Panc1 (cell line): ENCODE measurements at regions not wholly inside any gene's neighbourhood (a gene's known extent, or its start where the extent isn't known, plus 50 kb on each side); places are given as distances from the start of the nearest gene placed in this dataset.

Source experiments
- ATAC-seq: fragments of 200-7000 bp; cut with Tn5 transposase; 2 replicates; pipeline ENCODE4 v1.9.1; 2020; ENCODE audit warnings: mild to moderate bottlenecking, moderate library complexity
- BruUV-seq: library from RNA; stranded (reverse); fragments of 400-500 nt; replicated peaks from 2 replicates; lab custom pipeline; 2021; lab: Mats Ljungman, UMichigan
- CTCF ChIA-PET: fragments of 300-600 bp; sonication (Branson Sonifier 250); formaldehyde crosslinking; loops from one replicate; lab custom pipeline; 2022; ENCODE audit warnings: antibody characterized with exemption; lab: Charles Lee
- POLR2A ChIA-PET: fragments of 300-600 bp; sonication (Branson Sonifier 250); formaldehyde crosslinking; loops from one replicate; lab custom pipeline; 2022; ENCODE audit warnings: antibody characterized with exemption; lab: Charles Lee
- DNase-seq: peaks from one replicate; pipeline ENCODE4 v3.0.0-alpha.2; 2010; ENCODE audit warnings: low read depth, low spot score
- H3K27ac ChIP-seq: 2 replicates; pipeline ENCODE4 v1.5.1; 2011; ENCODE audit warnings: mild to moderate bottlenecking, low read length, inconsistent platforms
- H3K27me3 ChIP-seq: fragments of 200-500 bp; sonication (Bioruptor generic); 2 replicates; pipeline ENCODE4 v1.6.0; 2014; ENCODE audit warnings: low read length, inconsistent platforms; ENCODE audit not compliant: control insufficient read depth, insufficient read depth
- H3K36me3 ChIP-seq: fragments of 200-500 bp; sonication (Bioruptor generic); 2 replicates; pipeline ENCODE4 v1.5.1; 2014; ENCODE audit warnings: inconsistent platforms, mild to moderate bottlenecking, low read length, moderate library complexity; ENCODE audit not compliant: control insufficient read depth, insufficient read depth
- H3K4me1 ChIP-seq: 2 replicates; pipeline ENCODE4 v1.5.1; 2011; ENCODE audit warnings: inconsistent platforms, mild to moderate bottlenecking, low read length, moderate library complexity; ENCODE audit not compliant: control insufficient read depth, insufficient read depth
- H3K4me3 ChIP-seq, 2 experiments: 2 replicates each; pipeline ENCODE4 v1.5.1; 2011 to 2012; ENCODE audit warnings: low read depth in 2 of 2, low read length in 2 of 2, mild to moderate bottlenecking in 2 of 2, inconsistent platforms in 1 of 2, moderate library complexity in 1 of 2
- H3K9me3 ChIP-seq: fragments of 200-500 bp; sonication (Bioruptor generic); 2 replicates; pipeline ENCODE4 v1.5.1; 2014; ENCODE audit warnings: low read depth, mild to moderate bottlenecking, inconsistent platforms, low read length, moderate library complexity; ENCODE audit not compliant: control insufficient read depth, insufficient read depth
- POLR2AphosphoS5 ChIP-seq: IDR thresholded peaks from 2 replicates; pipeline ENCODE4 v1.6.1; 2012; ENCODE audit warnings: mild to moderate bottlenecking, low read depth, low read length, moderate library complexity
- REST ChIP-seq, 2 experiments: IDR thresholded peaks; 2 replicates each; pipeline ENCODE4 v1.6.1; 2011 to 2012; ENCODE audit warnings: low read depth in 2 of 2, control low read depth in 1 of 2, low read length in 1 of 2, mild to moderate bottlenecking in 1 of 2, moderate library complexity in 1 of 2; ENCODE audit not compliant: insufficient read depth in 1 of 2
- SIN3A ChIP-seq: IDR thresholded peaks from 2 replicates; pipeline ENCODE4 v1.6.1; 2012; ENCODE audit warnings: low read depth, mild to moderate bottlenecking, low read length, moderate library complexity, borderline replicate concordance; ENCODE audit not compliant: insufficient read depth
- TCF7L2 ChIP-seq: IDR thresholded peaks from 2 replicates; pipeline ENCODE4 v1.6.1; 2011; ENCODE audit warnings: mild to moderate bottlenecking, low read depth, low read length, inconsistent platforms
- in situ Hi-C: cut with HindIII; loops from 2 replicates; pipeline ENCODE4 v1.10.0; 2016; ENCODE audit warnings: low sequenced_read_pairs, low pct_unique_long_range_greater_than_20kb
- intact Hi-C: fragments of 100-400 bp; cut with micrococcal nuclease; formaldehyde crosslinking; loops from one replicate; pipeline ENCODE4 v1.10.0; 2022; ENCODE audit not compliant: unreplicated experiment
- TF ChIP-seq, protein P1 (sequence below): fragments of 450-650 bp; IDR thresholded peaks from 2 replicates; pipeline ENCODE4 v1.5.1; 2017; ENCODE audit warnings: mild to moderate bottlenecking

DNA sequence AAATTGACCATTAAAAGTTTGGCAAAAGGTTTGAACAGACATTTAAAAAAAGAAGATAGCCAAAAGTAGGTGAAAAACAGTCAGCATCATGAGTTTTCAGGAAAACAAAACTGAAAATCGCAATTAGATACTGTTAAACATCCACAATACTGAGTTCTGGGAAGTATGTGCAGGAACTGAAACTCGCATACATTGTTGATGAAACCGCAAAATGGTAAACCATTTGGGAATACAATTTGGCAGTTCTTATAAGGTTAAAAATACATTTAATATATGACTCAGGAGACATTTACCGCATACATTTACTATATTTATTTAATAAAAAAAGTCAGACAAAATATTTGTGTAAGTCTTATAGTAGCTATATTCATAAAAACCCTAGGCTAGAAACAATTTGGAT, 393.2 kb downstream of the COL11A1 start:
- BruUV-seq, result no TSS peak

DNA sequence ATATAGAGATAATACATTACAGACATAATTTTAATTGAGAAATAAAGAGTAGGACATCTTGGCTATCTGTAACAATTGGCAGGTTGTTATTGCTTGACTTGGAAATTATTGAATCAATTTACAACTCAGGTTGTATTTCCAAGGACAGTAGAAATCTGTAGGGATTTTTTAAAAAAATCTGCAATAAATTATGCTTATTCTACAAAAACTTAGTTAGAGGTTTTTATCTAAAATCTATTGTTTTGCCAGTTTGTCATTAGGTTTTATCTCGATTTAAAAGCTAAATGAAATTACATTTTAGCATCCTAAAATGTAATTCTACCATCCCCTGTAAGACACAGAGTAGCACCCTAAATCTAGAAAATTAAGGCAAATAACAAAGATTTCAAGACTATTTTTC, 408.8 kb downstream of the COL11A1 start:
- no peaks in the 10 kb centered on the region for H3K4me1 ChIP-seq
- ChIA-PET CTCF (no interaction called here), POLR2A (no interaction called here)
- no peak for ATAC-seq
- no peak overlapping the region for H3K27ac ChIP-seq
- no peaks in the 10 kb centered on the region for H3K27me3 ChIP-seq
- no TSS peak for BruUV-seq
- intact Hi-C loops, result no loop called here
- no peak for TF ChIP-seq SIN3A
- TF ChIP-seq POLR2AphosphoS5, result no peak
- no peak for TF ChIP-seq TCF7L2
- TF ChIP-seq REST (IDR thresholded peaks at IDR 0.05; ENCODE audit: insufficient read depth in 1 of 2, low read depth in 2 of 2, low read length in 1 of 2), result no peak
- TF ChIP-seq, protein P1, sequence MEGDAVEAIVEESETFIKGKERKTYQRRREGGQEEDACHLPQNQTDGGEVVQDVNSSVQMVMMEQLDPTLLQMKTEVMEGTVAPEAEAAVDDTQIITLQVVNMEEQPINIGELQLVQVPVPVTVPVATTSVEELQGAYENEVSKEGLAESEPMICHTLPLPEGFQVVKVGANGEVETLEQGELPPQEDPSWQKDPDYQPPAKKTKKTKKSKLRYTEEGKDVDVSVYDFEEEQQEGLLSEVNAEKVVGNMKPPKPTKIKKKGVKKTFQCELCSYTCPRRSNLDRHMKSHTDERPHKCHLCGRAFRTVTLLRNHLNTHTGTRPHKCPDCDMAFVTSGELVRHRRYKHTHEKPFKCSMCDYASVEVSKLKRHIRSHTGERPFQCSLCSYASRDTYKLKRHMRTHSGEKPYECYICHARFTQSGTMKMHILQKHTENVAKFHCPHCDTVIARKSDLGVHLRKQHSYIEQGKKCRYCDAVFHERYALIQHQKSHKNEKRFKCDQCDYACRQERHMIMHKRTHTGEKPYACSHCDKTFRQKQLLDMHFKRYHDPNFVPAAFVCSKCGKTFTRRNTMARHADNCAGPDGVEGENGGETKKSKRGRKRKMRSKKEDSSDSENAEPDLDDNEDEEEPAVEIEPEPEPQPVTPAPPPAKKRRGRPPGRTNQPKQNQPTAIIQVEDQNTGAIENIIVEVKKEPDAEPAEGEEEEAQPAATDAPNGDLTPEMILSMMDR, result no peak
- H3K36me3 ChIP-seq, result no peaks in the 10 kb centered on the region
- no peaks in the 10 kb centered on the region for H3K9me3 ChIP-seq
- no peak overlapping the region for H3K4me3 ChIP-seq
- in situ Hi-C loops, result no loop called here
- no peak for DNase-seq

More for the DNA sequence above, 393.2 kb downstream of the COL11A1 start:
- DNase-seq (no peak), ATAC-seq (no peak)
- in situ Hi-C loops, result no loop called here
- Histone ChIP-seq H3K27me3 (no peaks in the 10 kb centered on the region), H3K36me3 (no peaks in the 10 kb centered on the region), H3K27ac (no peak overlapping the region), H3K4me3 (no peak overlapping the region), H3K4me1 (no peaks in the 10 kb centered on the region), H3K9me3 (no peaks in the 10 kb centered on the region)
- CTCF ChIA-PET, result no interaction called here
- POLR2A ChIA-PET, result no interaction called here
- TF ChIP-seq POLR2AphosphoS5, result no peak
- no peak for TF ChIP-seq TCF7L2
- no peak for TF ChIP-seq SIN3A
- intact Hi-C loops, result no loop called here

- H3K4me3 ChIP-seq, result no peak overlapping the region
- no peak overlapping the region for H3K27ac ChIP-seq
- BruUV-seq, result no TSS peak
- intact Hi-C loops (no loop called here), in situ Hi-C loops (no loop called here)
- H3K4me1 ChIP-seq, result no peaks in the 10 kb centered on the region
- DNase-seq (no peak), ATAC-seq (no peak)
- ChIA-PET POLR2A (no interaction called here), CTCF (no interaction called here)
- no peak for TF ChIP-seq POLR2AphosphoS5
- no peak for TF ChIP-seq TCF7L2
- H3K36me3 ChIP-seq, result no peaks in the 10 kb centered on the region
- no peaks in the 10 kb centered on the region for H3K27me3 ChIP-seq
- H3K9me3 ChIP-seq, result no peaks in the 10 kb centered on the region
Measured at GRCh38 chr1:102693345-102693744, 415.0 kb downstream of the COL11A1 start.
